IMR-90 (cell line): ENCODE measurements at regions not wholly inside any gene's neighbourhood (a gene's known extent, or its start where the extent isn't known, plus 50 kb on each side); places are given as distances from the start of the nearest gene placed in this dataset.

ENCODE experiments used
- CEBPB ChIP-seq: IDR thresholded peaks from 2 replicates; pipeline ENCODE4 v1.6.1; 2012; ENCODE audit warnings: low read depth, low read length, improper control_type of control experiment
- CHD1 ChIP-seq: IDR thresholded peaks from 2 replicates; pipeline ENCODE4 v1.6.1; 2012; ENCODE audit warnings: low read depth, low read length, improper control_type of control experiment
- FOS ChIP-seq: fragments of 150-350 bp; IDR thresholded peaks from 2 replicates; pipeline ENCODE4 v1.6.1; 2016; ENCODE audit warnings: low read depth, low read length
- MAFK ChIP-seq: IDR thresholded peaks from 2 replicates; pipeline ENCODE4 v1.6.1; 2012; ENCODE audit warnings: low read depth, low read length, improper control_type of control experiment
- MAZ ChIP-seq: IDR thresholded peaks from 2 replicates; pipeline ENCODE4 v1.6.1; 2012; ENCODE audit warnings: low read depth, mild to moderate bottlenecking, low read length, improper control_type of control experiment, moderate library complexity, borderline replicate concordance
- POLR2A ChIP-seq: IDR thresholded peaks from 2 replicates; pipeline ENCODE4 v1.6.1; 2012; ENCODE audit warnings: mild to moderate bottlenecking, low read depth, low read length
- RAD21 ChIP-seq: IDR thresholded peaks from 2 replicates; pipeline ENCODE4 v1.6.1; 2012; ENCODE audit warnings: low read length, improper control_type of control experiment
- RCOR1 ChIP-seq: IDR thresholded peaks from 2 replicates; pipeline ENCODE4 v1.6.1; 2012; ENCODE audit warnings: mild to moderate bottlenecking, low read length, improper control_type of control experiment; ENCODE audit not compliant: insufficient replicate concordance
- RFX5 ChIP-seq: IDR thresholded peaks from 2 replicates; pipeline ENCODE4 v1.8.0; 2012; ENCODE audit warnings: low read depth, mild to moderate bottlenecking, low read length, moderate library complexity
- SMC3 ChIP-seq: fragments of 150-350 bp; IDR thresholded peaks from 2 replicates; pipeline ENCODE4 v1.6.1; 2016; ENCODE audit warnings: low read depth, mild to moderate bottlenecking, antibody characterized with exemption, low read length, moderate library complexity
- TF ChIP-seq, protein P1 (sequence below): conservative IDR thresholded peaks from 2 replicates; pipeline ENCODE4 v1.5.1; 2012; ENCODE audit warnings: mild to moderate bottlenecking, low read depth, low read length, improper control_type of control experiment
- TF ChIP-seq, protein P2 (sequence below): fragments of 150-350 bp; IDR thresholded peaks from 2 replicates; pipeline ENCODE4 v1.6.1; 2017; ENCODE audit warnings: mild to moderate bottlenecking, antibody characterized with exemption, low read length, low read depth
- TF ChIP-seq, protein P3 (sequence below): fragments of 150-350 bp; IDR thresholded peaks from 2 replicates; pipeline ENCODE4 v1.6.1; 2016; ENCODE audit warnings: low read depth, mild to moderate bottlenecking, low read length, moderate library complexity, borderline replicate concordance

GRCh38 chr18:28576941-28577340, 400.0 kb upstream of the CDH2 start:
- no peak for TF ChIP-seq RFX5
- TF ChIP-seq, protein P1, sequence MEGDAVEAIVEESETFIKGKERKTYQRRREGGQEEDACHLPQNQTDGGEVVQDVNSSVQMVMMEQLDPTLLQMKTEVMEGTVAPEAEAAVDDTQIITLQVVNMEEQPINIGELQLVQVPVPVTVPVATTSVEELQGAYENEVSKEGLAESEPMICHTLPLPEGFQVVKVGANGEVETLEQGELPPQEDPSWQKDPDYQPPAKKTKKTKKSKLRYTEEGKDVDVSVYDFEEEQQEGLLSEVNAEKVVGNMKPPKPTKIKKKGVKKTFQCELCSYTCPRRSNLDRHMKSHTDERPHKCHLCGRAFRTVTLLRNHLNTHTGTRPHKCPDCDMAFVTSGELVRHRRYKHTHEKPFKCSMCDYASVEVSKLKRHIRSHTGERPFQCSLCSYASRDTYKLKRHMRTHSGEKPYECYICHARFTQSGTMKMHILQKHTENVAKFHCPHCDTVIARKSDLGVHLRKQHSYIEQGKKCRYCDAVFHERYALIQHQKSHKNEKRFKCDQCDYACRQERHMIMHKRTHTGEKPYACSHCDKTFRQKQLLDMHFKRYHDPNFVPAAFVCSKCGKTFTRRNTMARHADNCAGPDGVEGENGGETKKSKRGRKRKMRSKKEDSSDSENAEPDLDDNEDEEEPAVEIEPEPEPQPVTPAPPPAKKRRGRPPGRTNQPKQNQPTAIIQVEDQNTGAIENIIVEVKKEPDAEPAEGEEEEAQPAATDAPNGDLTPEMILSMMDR, result no peak
- TF ChIP-seq CEBPB, result no peak
- TF ChIP-seq RCOR1, result no peak
- no peak for TF ChIP-seq POLR2A
- TF ChIP-seq RAD21, result no peak
- no peak for TF ChIP-seq MAFK
- no peak for TF ChIP-seq MAZ
- no peak for TF ChIP-seq SMC3
- no peak for TF ChIP-seq CHD1
- TF ChIP-seq, protein P2, sequence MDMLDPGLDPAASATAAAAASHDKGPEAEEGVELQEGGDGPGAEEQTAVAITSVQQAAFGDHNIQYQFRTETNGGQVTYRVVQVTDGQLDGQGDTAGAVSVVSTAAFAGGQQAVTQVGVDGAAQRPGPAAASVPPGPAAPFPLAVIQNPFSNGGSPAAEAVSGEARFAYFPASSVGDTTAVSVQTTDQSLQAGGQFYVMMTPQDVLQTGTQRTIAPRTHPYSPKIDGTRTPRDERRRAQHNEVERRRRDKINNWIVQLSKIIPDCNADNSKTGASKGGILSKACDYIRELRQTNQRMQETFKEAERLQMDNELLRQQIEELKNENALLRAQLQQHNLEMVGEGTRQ, result no peak
- TF ChIP-seq FOS, result no peak
- TF ChIP-seq, protein P3, sequence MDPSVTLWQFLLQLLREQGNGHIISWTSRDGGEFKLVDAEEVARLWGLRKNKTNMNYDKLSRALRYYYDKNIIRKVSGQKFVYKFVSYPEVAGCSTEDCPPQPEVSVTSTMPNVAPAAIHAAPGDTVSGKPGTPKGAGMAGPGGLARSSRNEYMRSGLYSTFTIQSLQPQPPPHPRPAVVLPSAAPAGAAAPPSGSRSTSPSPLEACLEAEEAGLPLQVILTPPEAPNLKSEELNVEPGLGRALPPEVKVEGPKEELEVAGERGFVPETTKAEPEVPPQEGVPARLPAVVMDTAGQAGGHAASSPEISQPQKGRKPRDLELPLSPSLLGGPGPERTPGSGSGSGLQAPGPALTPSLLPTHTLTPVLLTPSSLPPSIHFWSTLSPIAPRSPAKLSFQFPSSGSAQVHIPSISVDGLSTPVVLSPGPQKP, result no peak
